ENCODE measurements at regions not wholly inside any gene's neighbourhood (a gene's known extent, or its start where the extent isn't known, plus 50 kb on each side); places are given as distances from the start of the nearest gene placed in this dataset.

GRCh38 chr10:21022821-21023220 is 125.7 kb upstream of the NEBL start:
- no peak for TF ChIP-seq POLR2A (IDR thresholded peaks at IDR 0.05; ENCODE audit: low read depth, low read length)
- TF ChIP-seq POU2F2 (IDR thresholded peaks at IDR 0.05; ENCODE audit: low read depth, low read length): no peak
- no peak for TF ChIP-seq SPI1 (IDR thresholded peaks at IDR 0.05; ENCODE audit: low read depth, low read length)
- no peak for TF ChIP-seq TAF1 (IDR thresholded peaks at IDR 0.05; ENCODE audit: low read depth, low read length)
- TF ChIP-seq POLR2AphosphoS5 (IDR thresholded peaks at IDR 0.05; ENCODE audit: low read depth, low read length): no peak

Data from GM12891 (cell line).